Gastrocnemius medialis (tissue), 4 donors: ENCODE measurements at regions not wholly inside any gene's neighbourhood (a gene's known extent, or its start where the extent isn't known, plus 50 kb on each side); places are given as distances from the start of the nearest gene placed in this dataset.
"Not testable (repeated sequence)": the region's sequence is repeated elsewhere in the genome, so short reads cannot be mapped to it uniquely, and the experiment has no call there.

Experiments used
- ATAC-seq, 2 donors: fragments of 150-250 bp; one replicate each; pipeline ENCODE4 v1.9.1; 2016
- DNase-seq, 2 donors: peaks; one replicate each; pipeline ENCODE4 v3.0.0-alpha.2; 2019
- H3K27ac ChIP-seq, 4 donors: fragments of 200-600 bp; sonication (generic); 1 replicate in 1 of 4; 2 replicates in 3 of 4; pipeline ENCODE4 v1.5.1; 2016 to 2018; ENCODE audit warnings: mild to moderate bottlenecking in 2 of 4, moderate library complexity in 1 of 4
- H3K27me3 ChIP-seq, 3 donors: fragments of 200-600 bp; sonication (generic) in 2 of 3; 1 replicate in 1 of 3; 2 replicates in 2 of 3; pipeline versions ENCODE4 v1.5.1 to v1.6.0; 2016 to 2019; ENCODE audit warnings: mild to moderate bottlenecking in 1 of 3, moderate library complexity in 1 of 3
- H3K36me3 ChIP-seq, 2 donors: fragments of 200-600 bp; sonication (generic) in 1 of 2; one replicate each; pipeline ENCODE4 v1.5.1; 2017 to 2018
- H3K4me1 ChIP-seq, 2 donors: fragments of 200-600 bp; sonication (generic) in 1 of 2; one replicate each; pipeline ENCODE4 v1.5.1; 2016 to 2017; ENCODE audit warnings: mild to moderate bottlenecking in 2 of 2
- H3K4me3 ChIP-seq, 4 donors: fragments of 200-600 bp; sonication (generic) in 3 of 4; 1 replicate in 1 of 4; 2 replicates in 3 of 4; pipeline ENCODE4 v1.5.1; 2016 to 2019; ENCODE audit warnings: mild to moderate bottlenecking in 2 of 4
- H3K9me3 ChIP-seq, 3 donors: fragments of 200-600 bp; sonication (generic) in 2 of 3; 1 replicate in 1 of 3; 2 replicates in 2 of 3; pipeline ENCODE4 v1.5.1; 2016 to 2019
- POLR2A ChIP-seq, 2 donors: fragments of 450-650 bp; IDR thresholded peaks; one replicate each; pipeline ENCODE4 v1.6.1; 2017; ENCODE audit warnings: antibody characterized with exemption in 2 of 2, mild to moderate bottlenecking in 2 of 2, moderate library complexity in 2 of 2
- in situ Hi-C, 4 donors: fragments of 200-750 bp; cut with MboI; loops; one replicate each; pipeline versions ENCODE4 v1.15.0 to v1.8.0; 2017; ENCODE audit warnings: low sequenced_read_pairs in 4 of 4
- intact Hi-C: fragments of 100-400 bp; cut with DNase I; formaldehyde crosslinking; loops from one replicate; pipeline ENCODE4 v1.15.1; 2023; ENCODE audit warnings: low total_unique reads
- TF ChIP-seq, protein P1 (sequence below), 5 experiments: fragments of 450-650 bp in 3 of 5; fragments of 200-600 bp in 2 of 5; sonication (generic) in 2 of 5; IDR thresholded peaks in 4 of 5; conservative IDR thresholded peaks in 1 of 5; 1 replicate in 4 of 5; 2 replicates in 1 of 5; pipeline ENCODE4 v1.5.1; 2016 to 2019; ENCODE audit warnings: antibody characterized with exemption in 5 of 5, mild to moderate bottlenecking in 3 of 5, moderate library complexity in 3 of 5

DNA sequence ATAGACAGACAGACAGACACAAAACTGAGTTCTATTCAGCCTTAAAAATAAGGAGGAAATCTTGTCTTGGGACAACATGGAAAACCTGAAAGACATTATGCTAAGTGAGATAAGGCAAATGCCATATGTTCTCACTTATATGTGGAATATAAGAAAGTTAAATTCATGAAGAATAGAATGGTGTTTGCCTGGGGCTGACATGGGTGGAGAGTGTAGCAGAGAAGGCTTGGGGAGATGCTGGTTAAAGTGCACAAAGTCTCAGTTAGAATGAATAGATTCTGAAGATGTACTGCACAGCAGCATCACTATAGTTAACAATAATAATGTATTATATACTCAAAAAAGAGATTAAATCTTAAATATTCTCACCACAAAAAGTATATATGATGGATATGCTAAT is 355.5 kb downstream of the LRRIQ3 start:
- Histone ChIP-seq H3K4me3 (no peak overlapping the region), H3K27me3 (no peaks in the 10 kb centered on the region), H3K9me3 (no peaks in the 10 kb centered on the region), H3K27ac (no peak overlapping the region), H3K4me1 (no peaks in the 10 kb centered on the region), H3K36me3 (no peaks in the 10 kb centered on the region)
- TF ChIP-seq, protein P1, sequence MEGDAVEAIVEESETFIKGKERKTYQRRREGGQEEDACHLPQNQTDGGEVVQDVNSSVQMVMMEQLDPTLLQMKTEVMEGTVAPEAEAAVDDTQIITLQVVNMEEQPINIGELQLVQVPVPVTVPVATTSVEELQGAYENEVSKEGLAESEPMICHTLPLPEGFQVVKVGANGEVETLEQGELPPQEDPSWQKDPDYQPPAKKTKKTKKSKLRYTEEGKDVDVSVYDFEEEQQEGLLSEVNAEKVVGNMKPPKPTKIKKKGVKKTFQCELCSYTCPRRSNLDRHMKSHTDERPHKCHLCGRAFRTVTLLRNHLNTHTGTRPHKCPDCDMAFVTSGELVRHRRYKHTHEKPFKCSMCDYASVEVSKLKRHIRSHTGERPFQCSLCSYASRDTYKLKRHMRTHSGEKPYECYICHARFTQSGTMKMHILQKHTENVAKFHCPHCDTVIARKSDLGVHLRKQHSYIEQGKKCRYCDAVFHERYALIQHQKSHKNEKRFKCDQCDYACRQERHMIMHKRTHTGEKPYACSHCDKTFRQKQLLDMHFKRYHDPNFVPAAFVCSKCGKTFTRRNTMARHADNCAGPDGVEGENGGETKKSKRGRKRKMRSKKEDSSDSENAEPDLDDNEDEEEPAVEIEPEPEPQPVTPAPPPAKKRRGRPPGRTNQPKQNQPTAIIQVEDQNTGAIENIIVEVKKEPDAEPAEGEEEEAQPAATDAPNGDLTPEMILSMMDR (IDR thresholded peaks at IDR 0.05 in 4 of 5, conservative IDR thresholded peaks at IDR 0.05 in 1 of 5) = no peak
- TF ChIP-seq POLR2A (IDR thresholded peaks at IDR 0.05) = no peak
- ATAC-seq (no peak), DNase-seq (no peak)
- intact Hi-C loops = no loop called here
- in situ Hi-C loops = no loop called here

- Histone ChIP-seq H3K27ac (no peak overlapping the region), H3K27me3 (no peaks in the 10 kb centered on the region), H3K4me1 (no peaks in the 10 kb centered on the region), H3K36me3 (no peaks in the 10 kb centered on the region), H3K9me3 (no peaks in the 10 kb centered on the region), H3K4me3 (no peak overlapping the region)
- no peak for ATAC-seq
- TF ChIP-seq POLR2A (IDR thresholded peaks at IDR 0.05) = no peak
- TF ChIP-seq, protein P1 (IDR thresholded peaks at IDR 0.05 in 4 of 5, conservative IDR thresholded peaks at IDR 0.05 in 1 of 5) = no peak
- in situ Hi-C loops = no loop called here
- intact Hi-C loops = no loop called here
- DNase-seq = no peak
Observed at GRCh38 chr1:73839922-73840321, 358.1 kb downstream of the LRRIQ3 start.

GRCh38 chr1:73832276-73833181 is 365.4 kb downstream of the LRRIQ3 start:
- DNase-seq (no peak), ATAC-seq (no peak)
- Histone ChIP-seq H3K9me3 (no peaks in the 10 kb centered on the region), H3K27ac (no peak overlapping the region), H3K27me3 (no peaks in the 10 kb centered on the region), H3K36me3 (no peaks in the 10 kb centered on the region), H3K4me3 (no peak overlapping the region), H3K4me1 (no peaks in the 10 kb centered on the region)
- in situ Hi-C loops (no loop called here), intact Hi-C loops (no loop called here)
- TF ChIP-seq POLR2A (IDR thresholded peaks at IDR 0.05) = no peak
- TF ChIP-seq, protein P1 (IDR thresholded peaks at IDR 0.05 in 4 of 5, conservative IDR thresholded peaks at IDR 0.05 in 1 of 5) = no peak

GRCh38 chr1:73827283-73827682 is 370.7 kb downstream of the LRRIQ3 start:
- H3K36me3 ChIP-seq, H3K9me3 ChIP-seq, intact Hi-C loops, H3K4me3 ChIP-seq, ATAC-seq, H3K27ac ChIP-seq, H3K4me1 ChIP-seq, in situ Hi-C loops, H3K27me3 ChIP-seq, DNase-seq: not testable (repeated sequence)

GRCh38 chr1:73824065-73824464 is 373.9 kb downstream of the LRRIQ3 start:
- ATAC-seq (no peak), DNase-seq (no peak)
- in situ Hi-C loops (no loop called here), intact Hi-C loops (no loop called here)
- H3K27me3 ChIP-seq = no peaks in the 10 kb centered on the region
- H3K9me3 ChIP-seq = no peaks in the 10 kb centered on the region
- H3K4me1 ChIP-seq = no peaks in the 10 kb centered on the region
- TF ChIP-seq, protein P1 (IDR thresholded peaks at IDR 0.05 in 4 of 5, conservative IDR thresholded peaks at IDR 0.05 in 1 of 5) = no peak
- no peak for TF ChIP-seq POLR2A (IDR thresholded peaks at IDR 0.05)
- H3K4me3 ChIP-seq = no peak overlapping the region
- no peaks in the 10 kb centered on the region for H3K36me3 ChIP-seq
- H3K27ac ChIP-seq = no peak overlapping the region
